ENCODE measurements at regions not wholly inside any gene's neighbourhood (a gene's known extent, or its start where the extent isn't known, plus 50 kb on each side); places are given as distances from the start of the nearest gene placed in this dataset.

GRCh38 chr22:25353516-25354445 is 134.3 kb downstream of the CRYBB2 start:
- TF ChIP-seq POLR2AphosphoS5 (IDR thresholded peaks at IDR 0.05; ENCODE audit: low read depth) = no peak
- TF ChIP-seq REST (IDR thresholded peaks at IDR 0.05; ENCODE audit: unreplicated experiment) = no peak
- TF ChIP-seq STAT1 (IDR thresholded peaks at IDR 0.05; ENCODE audit: unreplicated experiment) = no peak
- TF ChIP-seq NANOG (IDR thresholded peaks at IDR 0.05; ENCODE audit: borderline replicate concordance) = no peak
- no peak for TF ChIP-seq ZNF114 (CRISPR knock-in tag; IDR thresholded peaks at IDR 0.05)
- TF ChIP-seq ETS1 (IDR thresholded peaks at IDR 0.05) = no peak
- TF ChIP-seq EZH2 (IDR thresholded peaks at IDR 0.05; ENCODE audit: low read depth, unreplicated experiment) = no peak
- no peak for TF ChIP-seq EZH2phosphoT487 (IDR thresholded peaks at IDR 0.05; ENCODE audit: unreplicated experiment)
- no peak for TF ChIP-seq ZNF331 (CRISPR knock-in tag; IDR thresholded peaks at IDR 0.05; ENCODE audit: low read depth)
- TF ChIP-seq, protein P1, sequence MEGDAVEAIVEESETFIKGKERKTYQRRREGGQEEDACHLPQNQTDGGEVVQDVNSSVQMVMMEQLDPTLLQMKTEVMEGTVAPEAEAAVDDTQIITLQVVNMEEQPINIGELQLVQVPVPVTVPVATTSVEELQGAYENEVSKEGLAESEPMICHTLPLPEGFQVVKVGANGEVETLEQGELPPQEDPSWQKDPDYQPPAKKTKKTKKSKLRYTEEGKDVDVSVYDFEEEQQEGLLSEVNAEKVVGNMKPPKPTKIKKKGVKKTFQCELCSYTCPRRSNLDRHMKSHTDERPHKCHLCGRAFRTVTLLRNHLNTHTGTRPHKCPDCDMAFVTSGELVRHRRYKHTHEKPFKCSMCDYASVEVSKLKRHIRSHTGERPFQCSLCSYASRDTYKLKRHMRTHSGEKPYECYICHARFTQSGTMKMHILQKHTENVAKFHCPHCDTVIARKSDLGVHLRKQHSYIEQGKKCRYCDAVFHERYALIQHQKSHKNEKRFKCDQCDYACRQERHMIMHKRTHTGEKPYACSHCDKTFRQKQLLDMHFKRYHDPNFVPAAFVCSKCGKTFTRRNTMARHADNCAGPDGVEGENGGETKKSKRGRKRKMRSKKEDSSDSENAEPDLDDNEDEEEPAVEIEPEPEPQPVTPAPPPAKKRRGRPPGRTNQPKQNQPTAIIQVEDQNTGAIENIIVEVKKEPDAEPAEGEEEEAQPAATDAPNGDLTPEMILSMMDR (conservative IDR thresholded peaks at IDR 0.05; ENCODE audit: low read depth in 2 of 2) = no peak
- no peak for TF ChIP-seq ZNF462 (CRISPR knock-in tag; IDR thresholded peaks at IDR 0.05)
- ATAC-seq = no peak
- H3K27me3 Mint-ChIP-seq (ENCODE audit: insufficient read depth, low read depth, poor library complexity) = peaks cover 10% of the 10 kb centered on the region
- H3K4me3 Mint-ChIP-seq = no peak overlapping the region
- H3K27ac Mint-ChIP-seq = no peak overlapping the region
- no peaks in the 10 kb centered on the region for H3K79me2 ChIP-seq (replicated peaks; ENCODE audit: insufficient read depth)
- H3F3A ChIP-seq (replicated peaks; ENCODE audit: low read depth) = peaks cover 7% of the 10 kb centered on the region
- H3K4me2 ChIP-seq = no peak overlapping the region
- H3K27me3 ChIP-seq (ENCODE audit: insufficient read depth) = no peaks in the 10 kb centered on the region
- peaks cover 10% of the 10 kb centered on the region for H3K36me3 ChIP-seq (ENCODE audit: insufficient read depth)
- no peak overlapping the region for H3K27ac ChIP-seq (ENCODE audit: low read depth)
- peaks cover 70% of the 10 kb centered on the region for H3K36me3 Mint-ChIP-seq (ENCODE audit: low read depth)
- no peak overlapping the region for H3K4me3 ChIP-seq
- no peaks in the 10 kb centered on the region for H3K9me2 ChIP-seq (ENCODE audit: insufficient read depth)
- H3K4me1 ChIP-seq (ENCODE audit: insufficient read depth) = no peaks in the 10 kb centered on the region
- peaks cover 10% of the 10 kb centered on the region for H4K20me1 ChIP-seq (replicated peaks; ENCODE audit: insufficient read depth)
- H2AFZ ChIP-seq = no peak overlapping the region
- peaks cover 3% of the 10 kb centered on the region for H3K9me3 Mint-ChIP-seq
- no peak for DNase-seq (ENCODE audit: low spot score)
- no peaks in the 10 kb centered on the region for H3K4me1 Mint-ChIP-seq

Data from GM23338 (cell line).